H9 (cell line): ENCODE measurements at regions not wholly inside any gene's neighbourhood (a gene's known extent, or its start where the extent isn't known, plus 50 kb on each side); places are given as distances from the start of the nearest gene placed in this dataset.

Experiments used
- DNase-seq: peaks from one replicate; pipeline ENCODE4 v3.0.0-alpha.2; 2017
- H2AFZ ChIP-seq: one replicate; pipeline ENCODE4 v1.6.1; 2013; ENCODE audit warnings: mild to moderate bottlenecking, low read length, control low read depth, moderate library complexity
- H2AK5ac ChIP-seq: 2 replicates; pipeline ENCODE4 v1.6.1; 2013; ENCODE audit warnings: low read length, control low read depth, mixed read lengths; ENCODE audit not compliant: insufficient read length
- H2BK120ac ChIP-seq: one replicate; pipeline ENCODE4 v1.6.1; 2013; ENCODE audit warnings: low read depth, mild to moderate bottlenecking, low read length, control low read depth, inconsistent platforms; ENCODE audit not compliant: poor library complexity, severe bottlenecking
- H2BK12ac ChIP-seq: 2 replicates; pipeline ENCODE4 v1.6.1; 2013; ENCODE audit warnings: low read length, control low read depth, mixed read lengths, low read depth; ENCODE audit not compliant: insufficient read length
- H2BK15ac ChIP-seq: 2 replicates; pipeline ENCODE4 v1.6.1; 2013; ENCODE audit warnings: low read depth, low read length, control low read depth
- H2BK20ac ChIP-seq: one replicate; pipeline ENCODE4 v1.6.1; 2013; ENCODE audit warnings: low read depth, mild to moderate bottlenecking, low read length, control low read depth, inconsistent platforms; ENCODE audit not compliant: poor library complexity, severe bottlenecking
- H2BK5ac ChIP-seq: 2 replicates; pipeline ENCODE4 v1.6.1; 2013; ENCODE audit warnings: low read length, control low read depth, mixed read lengths; ENCODE audit not compliant: insufficient read length
- H3K14ac ChIP-seq: 2 replicates; pipeline ENCODE4 v1.6.1; 2013; ENCODE audit warnings: low read length, control low read depth; ENCODE audit not compliant: insufficient read depth
- H3K18ac ChIP-seq: 2 replicates; pipeline ENCODE4 v1.6.1; 2013; ENCODE audit warnings: low read depth, mild to moderate bottlenecking, mixed read lengths, low read length, control low read depth; ENCODE audit not compliant: insufficient read length
- H3K23ac ChIP-seq: 2 replicates; pipeline ENCODE4 v1.6.1; 2013; ENCODE audit warnings: low read length, control low read depth, mixed read lengths, low read depth; ENCODE audit not compliant: insufficient read length
- H3K23me2 ChIP-seq: 2 replicates; pipeline ENCODE4 v1.6.1; 2013; ENCODE audit warnings: low read depth, mild to moderate bottlenecking, mixed read lengths, low read length, control low read depth; ENCODE audit not compliant: insufficient read length, poor library complexity, severe bottlenecking
- H3K27ac ChIP-seq: 2 replicates; pipeline ENCODE4 v1.5.1; 2013; ENCODE audit warnings: low read length, control low read depth, mixed read lengths, low read depth; ENCODE audit not compliant: insufficient read length
- H3K27me3 ChIP-seq: 2 replicates; pipeline ENCODE4 v1.6.1; 2013; ENCODE audit warnings: low read length, control low read depth, inconsistent platforms; ENCODE audit not compliant: insufficient read depth
- H3K4ac ChIP-seq: 2 replicates; pipeline ENCODE4 v1.6.1; 2013; ENCODE audit warnings: low read depth, mild to moderate bottlenecking, control low read depth, inconsistent platforms, low read length, moderate library complexity
- H3K4me1 ChIP-seq: 2 replicates; pipeline ENCODE4 v1.6.1; 2013; ENCODE audit warnings: low read length, control low read depth, inconsistent platforms; ENCODE audit not compliant: insufficient read depth
- H3K4me2 ChIP-seq: 2 replicates; pipeline ENCODE4 v1.6.1; 2013; ENCODE audit warnings: low read length, control low read depth, mixed read lengths; ENCODE audit not compliant: insufficient read length, insufficient read depth
- H3K56ac ChIP-seq: 2 replicates; pipeline ENCODE4 v1.6.1; 2013; ENCODE audit warnings: low read depth, mild to moderate bottlenecking, mixed read lengths, low read length, control low read depth; ENCODE audit not compliant: insufficient read length
- H3K79me1 ChIP-seq: 2 replicates; pipeline ENCODE4 v1.6.1; 2013; ENCODE audit warnings: low read depth, mild to moderate bottlenecking, moderate library complexity, low read length, control low read depth, inconsistent platforms; ENCODE audit not compliant: insufficient read depth, poor library complexity, severe bottlenecking
- H3K79me2 ChIP-seq: 2 replicates; pipeline ENCODE4 v1.6.1; 2013; ENCODE audit warnings: low read length, control low read depth, inconsistent platforms; ENCODE audit not compliant: insufficient read depth
- H3K9ac ChIP-seq: 2 replicates; pipeline ENCODE4 v1.6.1; 2013; ENCODE audit warnings: low read length, control low read depth, mixed read lengths; ENCODE audit not compliant: insufficient read length; ENCODE audit errors: extremely low read depth
- H3K9me3 ChIP-seq: one replicate; pipeline ENCODE4 v1.6.1; 2013; ENCODE audit warnings: low read depth, low read length, inconsistent platforms; ENCODE audit not compliant: control insufficient read depth
- H3T11ph ChIP-seq: one replicate; pipeline ENCODE4 v1.6.1; 2013; ENCODE audit warnings: mild to moderate bottlenecking, low read length, control low read depth, inconsistent platforms
- H4K20me1 ChIP-seq: one replicate; pipeline ENCODE4 v1.6.1; 2013; ENCODE audit not compliant: control insufficient read depth, insufficient read length, insufficient read depth
- H4K5ac ChIP-seq: 2 replicates; pipeline ENCODE4 v1.6.1; 2013; ENCODE audit warnings: low read depth, mild to moderate bottlenecking, mixed read lengths, low read length, control low read depth; ENCODE audit not compliant: insufficient read length
- H4K8ac ChIP-seq: replicated peaks from 2 replicates; pipeline ENCODE4 v1.6.1; 2013; ENCODE audit warnings: low read length, control low read depth, mixed read lengths, low read depth; ENCODE audit not compliant: insufficient read length
- H4K91ac ChIP-seq: 2 replicates; pipeline ENCODE4 v1.6.1; 2013; ENCODE audit warnings: low read depth, mild to moderate bottlenecking, moderate library complexity, mixed read lengths, low read length, control low read depth; ENCODE audit not compliant: insufficient read length
- H3K27ac Mint-ChIP-seq, 3 experiments: 2 replicates in 2 of 3; 3 replicates in 1 of 3; pipeline ENCODE4 v1.8.0; 2020 to 2021; ENCODE audit warnings: mixed read lengths in 3 of 3, mild to moderate bottlenecking in 1 of 3, moderate library complexity in 1 of 3
- H3K27me3 Mint-ChIP-seq: 2 replicates; pipeline ENCODE4 v1.8.0; 2021; ENCODE audit warnings: low read depth, mild to moderate bottlenecking, moderate library complexity, mixed read lengths
- H3K36me3 Mint-ChIP-seq, 3 experiments: 2 replicates in 2 of 3; 3 replicates in 1 of 3; pipeline ENCODE4 v1.8.0; 2020 to 2021; ENCODE audit warnings: low read depth in 3 of 3, mixed read lengths in 3 of 3; ENCODE audit not compliant: insufficient read depth in 1 of 3
- H3K4me1 Mint-ChIP-seq, 2 experiments: 2 replicates each; pipeline ENCODE4 v1.8.0; 2020; ENCODE audit warnings: mixed read lengths in 2 of 2
- H3K4me3 Mint-ChIP-seq, 2 experiments: 2 replicates in 1 of 2; 3 replicates in 1 of 2; pipeline ENCODE4 v1.8.0; 2020 to 2021; ENCODE audit warnings: mild to moderate bottlenecking in 2 of 2, mixed read lengths in 2 of 2, moderate library complexity in 1 of 2
- H3K9me3 Mint-ChIP-seq, 2 experiments: 2 replicates in 1 of 2; 3 replicates in 1 of 2; pipeline ENCODE4 v1.8.0; 2020; ENCODE audit warnings: mild to moderate bottlenecking in 2 of 2, mixed read lengths in 2 of 2, moderate library complexity in 1 of 2
- WGBS: extraction: QIAGEN DNeasy Blood & Tissue Kit; methylation state at CpG from one replicate; pipeline ENCODE4 v1.1.7; 2013; ENCODE audit warnings: missing lambda C conversion rate, low lambda C conversion rate, mixed read lengths; ENCODE audit not compliant: insufficient read length; ENCODE audit errors: extremely low coverage; 5-methylcytosine and 5-hydroxymethylcytosine counted together
- TF ChIP-seq, protein P1 (sequence below): fragments of 200-600 bp; sonication (generic); conservative IDR thresholded peaks from 3 replicates; pipeline ENCODE4 v1.8.0; 2021; ENCODE audit warnings: antibody characterized with exemption, mild to moderate bottlenecking

GRCh38 chr2:167834707-167835106 is 412.7 kb downstream of the STK39 start:
- no peak overlapping the region for H3K4ac ChIP-seq
- no peaks in the 10 kb centered on the region for H4K20me1 ChIP-seq
- no peak overlapping the region for H3K9ac ChIP-seq
- H3K4me1 ChIP-seq: no peaks in the 10 kb centered on the region
- no peak overlapping the region for H3K4me3 Mint-ChIP-seq
- TF ChIP-seq, protein P1, sequence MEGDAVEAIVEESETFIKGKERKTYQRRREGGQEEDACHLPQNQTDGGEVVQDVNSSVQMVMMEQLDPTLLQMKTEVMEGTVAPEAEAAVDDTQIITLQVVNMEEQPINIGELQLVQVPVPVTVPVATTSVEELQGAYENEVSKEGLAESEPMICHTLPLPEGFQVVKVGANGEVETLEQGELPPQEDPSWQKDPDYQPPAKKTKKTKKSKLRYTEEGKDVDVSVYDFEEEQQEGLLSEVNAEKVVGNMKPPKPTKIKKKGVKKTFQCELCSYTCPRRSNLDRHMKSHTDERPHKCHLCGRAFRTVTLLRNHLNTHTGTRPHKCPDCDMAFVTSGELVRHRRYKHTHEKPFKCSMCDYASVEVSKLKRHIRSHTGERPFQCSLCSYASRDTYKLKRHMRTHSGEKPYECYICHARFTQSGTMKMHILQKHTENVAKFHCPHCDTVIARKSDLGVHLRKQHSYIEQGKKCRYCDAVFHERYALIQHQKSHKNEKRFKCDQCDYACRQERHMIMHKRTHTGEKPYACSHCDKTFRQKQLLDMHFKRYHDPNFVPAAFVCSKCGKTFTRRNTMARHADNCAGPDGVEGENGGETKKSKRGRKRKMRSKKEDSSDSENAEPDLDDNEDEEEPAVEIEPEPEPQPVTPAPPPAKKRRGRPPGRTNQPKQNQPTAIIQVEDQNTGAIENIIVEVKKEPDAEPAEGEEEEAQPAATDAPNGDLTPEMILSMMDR: no peak
- no peak overlapping the region for H3K4me2 ChIP-seq
- no peak overlapping the region for H2AFZ ChIP-seq
- no peak overlapping the region for H3K56ac ChIP-seq
- no peak overlapping the region for H4K8ac ChIP-seq
- no peak overlapping the region for H3K23ac ChIP-seq
- H3K9me3 Mint-ChIP-seq: peaks cover 22 to 24% of the 10 kb centered on the region in 2 experiments
- H3K9me3 ChIP-seq: no peaks in the 10 kb centered on the region
- no peaks in the 10 kb centered on the region for H3K79me2 ChIP-seq
- no peak overlapping the region for H2BK12ac ChIP-seq
- H2AK5ac ChIP-seq: no peak overlapping the region
- H3K79me1 ChIP-seq: no peaks in the 10 kb centered on the region
- no peak overlapping the region for H3K14ac ChIP-seq
- H3K27ac Mint-ChIP-seq: no peak overlapping the region
- no peak overlapping the region for H4K91ac ChIP-seq
- H3K27me3 ChIP-seq: no peaks in the 10 kb centered on the region
- no peaks in the 10 kb centered on the region for H3K23me2 ChIP-seq
- no peak overlapping the region for H2BK120ac ChIP-seq
- peaks cover 6 to 12% of the 10 kb centered on the region in 2 experiments for H3K4me1 Mint-ChIP-seq
- no peak overlapping the region for H2BK5ac ChIP-seq
- H3T11ph ChIP-seq: no peak overlapping the region
- H4K5ac ChIP-seq: no peak overlapping the region
- H3K27me3 Mint-ChIP-seq: no peaks in the 10 kb centered on the region
- H3K27ac ChIP-seq: no peak overlapping the region
- H2BK20ac ChIP-seq: no peak overlapping the region
- no peak overlapping the region for H2BK15ac ChIP-seq
- H3K36me3 Mint-ChIP-seq: peaks cover 24 to 38% (median 29%) of the 10 kb centered on the region in 3 experiments
- DNase-seq: no peak
- H3K18ac ChIP-seq: no peak overlapping the region
- WGBS: no CpG with 5 or more reads among the region's 5 CpGs
